ENCODE measurements at regions not wholly inside any gene's neighbourhood (a gene's known extent, or its start where the extent isn't known, plus 50 kb on each side); places are given as distances from the start of the nearest gene placed in this dataset.
"Not testable (repeated sequence)": the region's sequence is repeated elsewhere in the genome, so short reads cannot be mapped to it uniquely, and the experiment has no call there.

GRCh38 chr2:133643863-133644262, 75.6 kb upstream of the NCKAP5 start:
- H3K27ac Mint-ChIP-seq (ENCODE audit: unreplicated experiment) = no peak overlapping the region
- no peak for DNase-seq
- H3K4me1 Mint-ChIP-seq (ENCODE audit: low read depth, unreplicated experiment) = no peaks in the 10 kb centered on the region
- H3K27me3 Mint-ChIP-seq (ENCODE audit: unreplicated experiment) = no peaks in the 10 kb centered on the region
- no peak overlapping the region for H3K4me3 Mint-ChIP-seq (ENCODE audit: unreplicated experiment)
- H3K9me3 Mint-ChIP-seq (ENCODE audit: unreplicated experiment) = no peaks in the 10 kb centered on the region
- H3K36me3 Mint-ChIP-seq (ENCODE audit: unreplicated experiment) = no peaks in the 10 kb centered on the region
- no peak for TF ChIP-seq CTCF (IDR thresholded peaks at IDR 0.05; ENCODE audit: partially characterized antibody, unreplicated experiment)

- no peak for TF ChIP-seq CTCF (IDR thresholded peaks at IDR 0.05; ENCODE audit: partially characterized antibody, unreplicated experiment)
- H3K4me3 Mint-ChIP-seq (ENCODE audit: unreplicated experiment) = no peak overlapping the region
- no peaks in the 10 kb centered on the region for H3K9me3 Mint-ChIP-seq (ENCODE audit: unreplicated experiment)
- no peak for DNase-seq
- H3K4me1 Mint-ChIP-seq (ENCODE audit: low read depth, unreplicated experiment) = no peaks in the 10 kb centered on the region
- H3K27ac Mint-ChIP-seq (ENCODE audit: unreplicated experiment) = no peak overlapping the region
- H3K36me3 Mint-ChIP-seq (ENCODE audit: unreplicated experiment) = no peaks in the 10 kb centered on the region
- no peaks in the 10 kb centered on the region for H3K27me3 Mint-ChIP-seq (ENCODE audit: unreplicated experiment)
Measured at GRCh38 chr2:133644846-133645245, 76.6 kb upstream of the NCKAP5 start.

GRCh38 chr2:133647386-133647785, 79.1 kb upstream of the NCKAP5 start:
- not testable (repeated sequence) for H3K9me3 Mint-ChIP-seq (ENCODE audit: unreplicated experiment); H3K4me1 Mint-ChIP-seq (ENCODE audit: low read depth, unreplicated experiment); H3K36me3 Mint-ChIP-seq (ENCODE audit: unreplicated experiment)

GRCh38 chr2:133651861-133652260, 83.6 kb upstream of the NCKAP5 start:
- H3K9me3 Mint-ChIP-seq (ENCODE audit: unreplicated experiment) = no peaks in the 10 kb centered on the region
- H3K4me1 Mint-ChIP-seq (ENCODE audit: low read depth, unreplicated experiment) = no peaks in the 10 kb centered on the region
- TF ChIP-seq CTCF (IDR thresholded peaks at IDR 0.05; ENCODE audit: partially characterized antibody, unreplicated experiment) = no peak
- H3K27me3 Mint-ChIP-seq (ENCODE audit: unreplicated experiment) = no peaks in the 10 kb centered on the region
- H3K27ac Mint-ChIP-seq (ENCODE audit: unreplicated experiment) = no peak overlapping the region
- H3K4me3 Mint-ChIP-seq (ENCODE audit: unreplicated experiment) = no peak overlapping the region
- no peak for DNase-seq
- H3K36me3 Mint-ChIP-seq (ENCODE audit: unreplicated experiment) = no peaks in the 10 kb centered on the region

More at GRCh38 chr2:133647386-133647785, 79.1 kb upstream of the NCKAP5 start:
- H3K4me3 Mint-ChIP-seq (ENCODE audit: unreplicated experiment); H3K27me3 Mint-ChIP-seq (ENCODE audit: unreplicated experiment); H3K27ac Mint-ChIP-seq (ENCODE audit: unreplicated experiment); DNase-seq: not testable (repeated sequence)

GRCh38 chr2:133652398-133652797, 84.1 kb upstream of the NCKAP5 start:
- no peaks in the 10 kb centered on the region for H3K27me3 Mint-ChIP-seq (ENCODE audit: unreplicated experiment)
- no peak for DNase-seq
- no peak overlapping the region for H3K27ac Mint-ChIP-seq (ENCODE audit: unreplicated experiment)
- H3K9me3 Mint-ChIP-seq (ENCODE audit: unreplicated experiment) = no peaks in the 10 kb centered on the region
- no peaks in the 10 kb centered on the region for H3K36me3 Mint-ChIP-seq (ENCODE audit: unreplicated experiment)
- no peak for TF ChIP-seq CTCF (IDR thresholded peaks at IDR 0.05; ENCODE audit: partially characterized antibody, unreplicated experiment)
- no peak overlapping the region for H3K4me3 Mint-ChIP-seq (ENCODE audit: unreplicated experiment)
- no peaks in the 10 kb centered on the region for H3K4me1 Mint-ChIP-seq (ENCODE audit: low read depth, unreplicated experiment)

- no peak for TF ChIP-seq CTCF (IDR thresholded peaks at IDR 0.05; ENCODE audit: partially characterized antibody, unreplicated experiment)
- H3K9me3 Mint-ChIP-seq (ENCODE audit: unreplicated experiment) = no peaks in the 10 kb centered on the region
- H3K27me3 Mint-ChIP-seq (ENCODE audit: unreplicated experiment) = no peaks in the 10 kb centered on the region
- H3K4me3 Mint-ChIP-seq (ENCODE audit: unreplicated experiment) = no peak overlapping the region
- no peaks in the 10 kb centered on the region for H3K36me3 Mint-ChIP-seq (ENCODE audit: unreplicated experiment)
- no peak for DNase-seq
- no peak overlapping the region for H3K27ac Mint-ChIP-seq (ENCODE audit: unreplicated experiment)
- H3K4me1 Mint-ChIP-seq (ENCODE audit: low read depth, unreplicated experiment) = no peaks in the 10 kb centered on the region
Measured at GRCh38 chr2:133653056-133653455, 84.8 kb upstream of the NCKAP5 start.

All from glutamatergic neuron (in vitro differentiated cells).